HUES48 (cell line): ENCODE measurements at regions not wholly inside any gene's neighbourhood (a gene's known extent, or its start where the extent isn't known, plus 50 kb on each side); places are given as distances from the start of the nearest gene placed in this dataset.

ENCODE experiments used
- H3K27ac ChIP-seq: one replicate; pipeline ENCODE4 v1.7.0; 2013; ENCODE audit warnings: low read depth, low read length, inconsistent platforms
- H3K27me3 ChIP-seq: 2 replicates; pipeline ENCODE4 v1.6.1; 2013; ENCODE audit warnings: mild to moderate bottlenecking, low read length; ENCODE audit not compliant: control insufficient read depth, insufficient read depth
- H3K36me3 ChIP-seq: 2 replicates; pipeline ENCODE4 v1.6.1; 2013; ENCODE audit warnings: low read length; ENCODE audit not compliant: control insufficient read depth, insufficient read depth
- H3K4me1 ChIP-seq: 2 replicates; pipeline ENCODE4 v1.6.1; 2013; ENCODE audit warnings: mild to moderate bottlenecking, low read length; ENCODE audit not compliant: control insufficient read depth, insufficient read depth
- H3K4me3 ChIP-seq: 2 replicates; pipeline ENCODE4 v1.5.1; 2013; ENCODE audit warnings: mild to moderate bottlenecking, low read depth, low read length
- H3K9ac ChIP-seq: 2 replicates; pipeline ENCODE4 v1.6.1; 2013; ENCODE audit warnings: mild to moderate bottlenecking, low read depth, low read length, moderate library complexity
- H3K9me3 ChIP-seq: 2 replicates; pipeline ENCODE4 v1.6.1; 2013; ENCODE audit warnings: low read length; ENCODE audit not compliant: control insufficient read depth, insufficient read depth

DNA sequence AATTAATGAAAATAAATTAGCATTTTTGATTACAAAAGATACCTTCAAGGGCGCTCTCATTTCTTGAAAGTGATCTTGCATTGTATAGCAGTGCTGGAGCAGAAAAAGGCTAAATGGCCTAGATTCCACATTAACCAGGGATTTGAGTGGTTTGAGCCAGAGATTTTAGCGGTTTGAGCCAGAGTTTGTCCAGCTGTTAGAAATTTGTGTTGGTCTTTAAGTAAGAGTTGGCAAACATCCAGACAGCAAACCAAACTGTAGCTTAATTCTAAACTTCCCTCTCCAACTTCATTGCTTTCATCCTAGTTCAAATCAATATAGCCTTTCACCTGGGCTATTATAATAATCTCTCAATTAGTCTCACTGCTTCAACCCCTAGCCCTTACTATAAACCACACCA is 351.7 kb downstream of the IGSF11 start:
- Histone ChIP-seq H3K9me3 (no peaks in the 10 kb centered on the region; the same call in 1 of the 2 replicates), H3K27ac (no peak overlapping the region), H3K27me3 (no peaks in the 10 kb centered on the region), H3K36me3 (no peaks in the 10 kb centered on the region), H3K9ac (no peak overlapping the region), H3K4me1 (no peaks in the 10 kb centered on the region), H3K4me3 (no peak overlapping the region)

DNA sequence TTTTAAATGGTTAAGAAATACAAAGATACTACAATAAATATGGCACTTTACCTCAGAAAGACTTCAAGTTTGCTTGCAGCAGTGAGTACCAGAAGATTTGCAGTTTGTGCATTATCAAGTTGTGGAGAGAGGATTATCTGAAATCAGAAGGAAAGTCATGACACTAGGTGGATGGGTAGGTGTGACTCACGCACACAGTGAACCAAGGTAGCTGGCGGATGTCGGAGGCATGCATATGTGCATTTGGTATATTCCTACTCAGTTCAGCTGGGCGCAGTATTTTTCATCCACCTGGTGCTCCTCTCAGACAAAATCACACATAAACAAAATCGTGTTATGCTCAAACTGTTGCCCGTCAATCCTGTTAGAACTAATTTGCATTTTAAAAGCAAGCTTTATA is 351.0 kb downstream of the IGSF11 start:
- Histone ChIP-seq H3K27ac (no peak overlapping the region), H3K27me3 (no peaks in the 10 kb centered on the region), H3K36me3 (no peaks in the 10 kb centered on the region), H3K4me3 (no peak overlapping the region), H3K9ac (no peak overlapping the region), H3K9me3 (no peaks in the 10 kb centered on the region; the same call in 1 of the 2 replicates), H3K4me1 (no peaks in the 10 kb centered on the region)

DNA sequence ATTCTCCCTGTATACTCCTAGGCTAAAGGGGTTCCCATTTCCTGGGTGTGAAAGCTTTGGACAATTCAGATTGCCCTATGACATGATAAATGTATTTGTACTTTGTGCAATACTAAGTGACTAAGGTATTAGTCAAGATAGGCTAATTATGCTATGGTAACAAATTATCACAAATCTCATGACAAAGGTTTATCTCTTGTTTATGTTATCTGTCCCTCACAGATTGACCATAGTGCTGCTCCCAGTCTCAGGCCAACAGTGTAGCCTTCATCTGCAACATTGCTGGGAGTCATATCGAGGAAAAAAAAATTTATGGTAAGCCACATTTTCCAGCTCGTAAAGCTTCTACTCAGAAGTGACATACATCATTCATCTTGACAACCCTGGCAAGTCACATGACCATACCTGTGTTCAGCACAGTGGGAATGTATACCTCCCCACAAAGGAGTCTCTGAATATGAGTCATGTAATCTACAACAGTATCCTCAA is 346.2 kb downstream of the IGSF11 start:
- no peaks in the 10 kb centered on the region for H3K4me1 ChIP-seq
- no peak overlapping the region for H3K9ac ChIP-seq
- H3K27ac ChIP-seq: no peak overlapping the region
- H3K27me3 ChIP-seq: no peaks in the 10 kb centered on the region
- no peaks in the 10 kb centered on the region for H3K36me3 ChIP-seq
- no peaks in the 10 kb centered on the region for H3K9me3 ChIP-seq
- no peak overlapping the region for H3K4me3 ChIP-seq

DNA sequence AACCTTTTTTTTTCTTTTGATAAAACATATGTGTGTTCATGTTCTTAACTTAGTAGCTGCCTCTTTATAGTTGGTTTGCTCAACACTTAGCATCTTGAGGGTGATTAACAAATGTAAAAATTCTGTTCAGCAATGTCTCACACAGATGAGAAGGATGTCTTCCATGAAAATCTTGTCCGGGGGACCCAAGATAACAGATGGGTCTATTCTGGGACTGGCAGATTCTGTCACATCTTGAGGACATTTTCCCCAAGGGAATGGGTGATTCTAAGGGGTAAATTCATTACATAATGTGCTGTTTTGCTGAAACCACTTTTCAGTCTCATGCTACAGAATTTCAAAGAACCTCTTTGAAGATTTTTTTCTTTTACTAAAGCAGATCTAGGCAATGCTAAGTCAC is 342.2 kb downstream of the IGSF11 start:
- Histone ChIP-seq H3K9ac (no peak overlapping the region), H3K36me3 (no peaks in the 10 kb centered on the region), H3K27me3 (no peaks in the 10 kb centered on the region), H3K4me3 (no peak overlapping the region), H3K4me1 (no peaks in the 10 kb centered on the region), H3K9me3 (no peaks in the 10 kb centered on the region), H3K27ac (no peak overlapping the region)

DNA sequence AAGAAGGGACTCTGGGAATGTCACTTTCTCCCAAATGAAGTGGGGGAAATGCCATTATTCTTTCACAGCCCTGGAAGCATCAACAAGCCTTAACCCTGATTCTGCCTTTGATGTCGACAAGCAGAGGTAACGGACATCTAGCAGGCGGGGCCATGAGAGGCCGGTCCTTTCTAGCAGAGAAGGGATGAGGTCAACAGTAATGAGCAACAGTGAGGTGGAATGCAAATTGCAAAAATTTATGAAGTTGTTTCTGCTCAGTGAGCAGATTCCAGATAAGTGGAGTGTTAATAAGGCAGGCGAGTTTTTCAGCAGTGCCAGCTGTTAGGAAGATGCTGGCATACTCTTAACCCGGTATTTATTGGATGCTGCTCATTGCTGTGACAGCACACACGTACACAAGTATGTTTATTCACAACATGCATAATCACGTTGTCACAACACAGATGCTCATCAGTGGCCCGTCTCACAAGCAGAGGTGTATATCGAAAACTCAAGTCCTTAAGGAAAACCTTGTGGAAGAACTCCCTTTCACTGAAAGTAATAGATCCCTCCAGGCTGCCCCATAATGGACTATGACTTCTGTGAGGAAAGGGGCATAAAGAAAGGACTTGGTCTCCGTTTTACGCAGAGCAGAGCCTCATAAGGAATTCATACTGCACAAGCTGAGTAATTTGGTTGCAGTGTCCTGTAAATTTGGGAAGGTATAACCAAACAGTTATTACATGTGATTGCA is 329.0 kb downstream of the IGSF11 start:
- Histone ChIP-seq H3K36me3 (no peaks in the 10 kb centered on the region), H3K4me3 (no peak overlapping the region), H3K9ac (no peak overlapping the region), H3K27me3 (no peaks in the 10 kb centered on the region), H3K4me1 (0 out of 2 replicates have a peak, but pooled peaks cover 3% of the 10 kb centered on the region), H3K9me3 (no peaks in the 10 kb centered on the region), H3K27ac (no peak overlapping the region)

DNA sequence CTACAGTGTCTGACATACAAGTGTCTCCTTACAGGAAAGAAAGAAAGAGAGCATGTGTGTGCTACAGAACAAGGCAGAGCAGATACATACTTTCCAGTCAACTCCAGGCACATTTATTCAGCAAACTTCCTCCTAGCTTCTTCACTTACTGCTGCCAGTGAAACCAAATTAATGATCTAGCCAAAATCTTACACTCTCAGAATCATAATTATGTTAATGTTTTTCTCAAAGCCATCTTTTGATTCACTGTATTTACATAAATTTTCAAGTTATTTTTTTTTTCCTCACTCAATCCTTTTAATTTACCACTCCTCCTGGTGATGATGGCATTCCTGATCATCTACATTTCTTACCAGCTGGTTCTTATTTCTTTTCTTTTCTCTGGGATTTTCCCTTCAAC is 326.7 kb downstream of the IGSF11 start:
- no peak overlapping the region for H3K4me3 ChIP-seq
- no peaks in the 10 kb centered on the region for H3K27me3 ChIP-seq
- no peaks in the 10 kb centered on the region for H3K36me3 ChIP-seq
- H3K9ac ChIP-seq: no peak overlapping the region
- no peak overlapping the region for H3K27ac ChIP-seq
- H3K4me1 ChIP-seq: 0 out of 2 replicates have a peak, but pooled peaks cover 3% of the 10 kb centered on the region
- no peaks in the 10 kb centered on the region for H3K9me3 ChIP-seq

DNA sequence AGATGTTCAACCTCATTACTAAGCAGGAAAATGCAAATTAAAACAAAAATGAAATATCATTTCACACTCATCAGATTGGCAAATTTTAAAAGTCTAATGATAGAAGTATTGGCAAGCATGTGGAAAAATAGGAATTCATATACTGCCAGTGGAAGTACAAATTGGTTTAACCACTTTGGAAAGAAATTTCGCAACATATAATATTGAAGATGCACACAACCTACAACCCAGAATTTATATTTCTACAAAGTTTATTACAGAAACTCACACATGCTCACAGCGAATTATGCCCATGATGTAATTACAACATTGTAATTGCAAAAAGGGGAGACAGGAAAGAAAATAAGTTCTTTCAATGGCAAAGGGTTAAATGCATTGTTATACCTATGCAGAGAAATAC is 324.1 kb downstream of the IGSF11 start:
- H3K27me3 ChIP-seq: no peaks in the 10 kb centered on the region
- H3K4me3 ChIP-seq: no peak overlapping the region
- no peaks in the 10 kb centered on the region for H3K4me1 ChIP-seq
- H3K9ac ChIP-seq: no peak overlapping the region
- H3K9me3 ChIP-seq: no peaks in the 10 kb centered on the region
- no peaks in the 10 kb centered on the region for H3K36me3 ChIP-seq
- no peak overlapping the region for H3K27ac ChIP-seq

- H3K27ac ChIP-seq: no peak overlapping the region
- H3K27me3 ChIP-seq: no peaks in the 10 kb centered on the region
- no peaks in the 10 kb centered on the region for H3K36me3 ChIP-seq
- no peaks in the 10 kb centered on the region for H3K9me3 ChIP-seq
- H3K4me3 ChIP-seq: no peak overlapping the region
- H3K9ac ChIP-seq: no peak overlapping the region
- H3K4me1 ChIP-seq: no peaks in the 10 kb centered on the region
Measured at GRCh38 chr3:118713502-118714207, 321.0 kb downstream of the IGSF11 start.

GRCh38 chr3:118714800-118715199 is 319.8 kb downstream of the IGSF11 start:
- H3K27ac ChIP-seq: no peak overlapping the region
- H3K27me3 ChIP-seq: no peaks in the 10 kb centered on the region
- no peak overlapping the region for H3K4me3 ChIP-seq
- H3K9ac ChIP-seq: no peak overlapping the region
- no peaks in the 10 kb centered on the region for H3K4me1 ChIP-seq
- no peaks in the 10 kb centered on the region for H3K36me3 ChIP-seq
- no peaks in the 10 kb centered on the region; the same call in 1 of the 2 replicates for H3K9me3 ChIP-seq

GRCh38 chr3:118729546-118729945 is 305.1 kb downstream of the IGSF11 start:
- Histone ChIP-seq H3K9ac (no peak overlapping the region), H3K27me3 (no peaks in the 10 kb centered on the region), H3K36me3 (no peaks in the 10 kb centered on the region), H3K27ac (no peak overlapping the region), H3K4me3 (no peak overlapping the region), H3K4me1 (no peaks in the 10 kb centered on the region), H3K9me3 (no peaks in the 10 kb centered on the region)

DNA sequence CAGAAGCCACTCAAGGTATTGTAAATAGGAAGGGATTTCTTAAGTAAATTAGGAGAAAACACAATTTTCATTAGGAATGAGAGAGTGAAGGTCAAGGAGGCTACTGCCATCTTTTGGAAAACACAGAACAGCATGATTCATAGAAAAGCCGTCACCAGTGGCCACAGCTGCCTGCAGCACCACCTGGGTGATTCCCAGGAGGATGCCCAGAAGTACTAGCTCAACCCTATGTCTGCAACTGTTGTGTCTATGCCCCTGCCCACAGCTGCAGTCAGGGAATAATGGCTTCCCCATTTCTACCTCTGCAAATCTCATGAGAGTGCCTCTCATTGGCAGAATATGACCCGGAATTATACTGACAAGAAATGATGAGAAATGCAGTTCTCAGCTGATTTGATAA is 300.0 kb downstream of the IGSF11 start:
- Histone ChIP-seq H3K27ac (no peak overlapping the region), H3K36me3 (no peaks in the 10 kb centered on the region)

More for the DNA sequence above, 300.0 kb downstream of the IGSF11 start:
- Histone ChIP-seq H3K9me3 (no peaks in the 10 kb centered on the region), H3K9ac (no peak overlapping the region), H3K4me3 (no peak overlapping the region), H3K4me1 (no peaks in the 10 kb centered on the region), H3K27me3 (no peaks in the 10 kb centered on the region)
